ENCODE measurements at regions not wholly inside any gene's neighbourhood (a gene's known extent, or its start where the extent isn't known, plus 50 kb on each side); places are given as distances from the start of the nearest gene placed in this dataset.

GRCh38 chr7:124452186-124452585 lies 313.4 kb downstream of the GPR37 start:
- H3K36me3 ChIP-seq (ENCODE audit: insufficient read depth, low read length): no peaks in the 10 kb centered on the region
- no peaks in the 10 kb centered on the region for H3K27me3 ChIP-seq (ENCODE audit: control insufficient read depth in 1 of 2, insufficient read depth in 2 of 2, low read length in 2 of 2)
- H3K4me3 ChIP-seq (ENCODE audit: low read depth in 1 of 2, low read length in 2 of 2): no peak overlapping the region
- H3K4me1 ChIP-seq (ENCODE audit: insufficient read depth, low read length): no peaks in the 10 kb centered on the region
- H3K9ac ChIP-seq (ENCODE audit: low read length): no peak overlapping the region
- H3K27ac ChIP-seq (ENCODE audit: low read depth, low read length): no peak overlapping the region
- H3K9me3 ChIP-seq (ENCODE audit: low read length): no peaks in the 10 kb centered on the region

DNA sequence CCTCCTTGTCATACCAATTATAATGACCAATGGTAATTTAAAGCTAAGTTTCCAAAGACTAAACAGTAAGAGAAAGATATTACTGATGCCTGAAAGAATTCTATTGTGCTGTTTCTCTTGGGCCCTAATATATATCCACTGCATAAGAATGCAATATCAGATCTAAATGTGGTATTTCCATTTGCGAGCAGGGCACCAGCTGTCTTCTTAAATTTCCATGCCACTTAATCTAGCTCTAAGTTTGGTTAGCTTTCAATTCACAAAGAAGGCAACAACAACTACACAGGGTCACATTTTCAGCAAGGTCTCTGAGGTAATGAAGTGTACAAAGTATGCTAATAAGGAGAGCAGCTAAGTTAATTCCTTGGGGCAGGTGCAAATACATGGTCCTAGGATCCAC lies 315.7 kb downstream of the GPR37 start:
- H3K27ac ChIP-seq (ENCODE audit: low read depth, low read length): no peak overlapping the region
- H3K4me3 ChIP-seq (ENCODE audit: low read depth in 1 of 2, low read length in 2 of 2): no peak overlapping the region
- H3K36me3 ChIP-seq (ENCODE audit: insufficient read depth, low read length): no peaks in the 10 kb centered on the region
- H3K27me3 ChIP-seq (ENCODE audit: control insufficient read depth in 1 of 2, insufficient read depth in 2 of 2, low read length in 2 of 2): no peaks in the 10 kb centered on the region
- H3K4me1 ChIP-seq (ENCODE audit: insufficient read depth, low read length): no peaks in the 10 kb centered on the region
- H3K9me3 ChIP-seq (ENCODE audit: low read length): no peaks in the 10 kb centered on the region
- no peak overlapping the region for H3K9ac ChIP-seq (ENCODE audit: low read length)

GRCh38 chr7:124444696-124445480 lies 320.7 kb downstream of the GPR37 start:
- Histone ChIP-seq H3K4me1 (ENCODE audit: insufficient read depth, low read length) (no peaks in the 10 kb centered on the region), H3K4me3 (ENCODE audit: low read depth in 1 of 2, low read length in 2 of 2) (no peak overlapping the region), H3K36me3 (ENCODE audit: insufficient read depth, low read length) (no peaks in the 10 kb centered on the region), H3K27ac (ENCODE audit: low read depth, low read length) (no peak overlapping the region), H3K27me3 (ENCODE audit: control insufficient read depth in 1 of 2, insufficient read depth in 2 of 2, low read length in 2 of 2) (no peaks in the 10 kb centered on the region), H3K9me3 (ENCODE audit: low read length) (no peaks in the 10 kb centered on the region), H3K9ac (ENCODE audit: low read length) (no peak overlapping the region)

- H3K36me3 ChIP-seq (ENCODE audit: insufficient read depth, low read length): no peaks in the 10 kb centered on the region
- no peaks in the 10 kb centered on the region for H3K4me1 ChIP-seq (ENCODE audit: insufficient read depth, low read length)
- H3K9me3 ChIP-seq (ENCODE audit: low read length): no peaks in the 10 kb centered on the region
- H3K27ac ChIP-seq (ENCODE audit: low read depth, low read length): no peak overlapping the region
- no peak overlapping the region for H3K4me3 ChIP-seq (ENCODE audit: low read depth in 1 of 2, low read length in 2 of 2)
- H3K27me3 ChIP-seq (ENCODE audit: control insufficient read depth in 1 of 2, insufficient read depth in 2 of 2, low read length in 2 of 2): no peaks in the 10 kb centered on the region
- no peak overlapping the region for H3K9ac ChIP-seq (ENCODE audit: low read length)
Observed at GRCh38 chr7:124443762-124444161, 321.8 kb downstream of the GPR37 start.

- H3K4me3 ChIP-seq (ENCODE audit: low read depth in 1 of 2, low read length in 2 of 2): no peak overlapping the region
- no peaks in the 10 kb centered on the region for H3K9me3 ChIP-seq (ENCODE audit: low read length)
- H3K36me3 ChIP-seq (ENCODE audit: insufficient read depth, low read length): no peaks in the 10 kb centered on the region
- H3K4me1 ChIP-seq (ENCODE audit: insufficient read depth, low read length): no peaks in the 10 kb centered on the region
- no peaks in the 10 kb centered on the region for H3K27me3 ChIP-seq (ENCODE audit: control insufficient read depth in 1 of 2, insufficient read depth in 2 of 2, low read length in 2 of 2)
- no peak overlapping the region for H3K27ac ChIP-seq (ENCODE audit: low read depth, low read length)
- no peak overlapping the region for H3K9ac ChIP-seq (ENCODE audit: low read length)
Observed at GRCh38 chr7:124440081-124440480, 325.5 kb downstream of the GPR37 start.

GRCh38 chr7:124432009-124432578 lies 333.5 kb downstream of the GPR37 start:
- no peaks in the 10 kb centered on the region for H3K27me3 ChIP-seq (ENCODE audit: control insufficient read depth in 1 of 2, insufficient read depth in 2 of 2, low read length in 2 of 2)
- no peak overlapping the region for H3K4me3 ChIP-seq (ENCODE audit: low read depth in 1 of 2, low read length in 2 of 2)
- H3K27ac ChIP-seq (ENCODE audit: low read depth, low read length): no peak overlapping the region
- no peak overlapping the region for H3K9ac ChIP-seq (ENCODE audit: low read length)
- no peaks in the 10 kb centered on the region for H3K9me3 ChIP-seq (ENCODE audit: low read length)
- no peaks in the 10 kb centered on the region for H3K36me3 ChIP-seq (ENCODE audit: insufficient read depth, low read length)
- no peaks in the 10 kb centered on the region for H3K4me1 ChIP-seq (ENCODE audit: insufficient read depth, low read length)

DNA sequence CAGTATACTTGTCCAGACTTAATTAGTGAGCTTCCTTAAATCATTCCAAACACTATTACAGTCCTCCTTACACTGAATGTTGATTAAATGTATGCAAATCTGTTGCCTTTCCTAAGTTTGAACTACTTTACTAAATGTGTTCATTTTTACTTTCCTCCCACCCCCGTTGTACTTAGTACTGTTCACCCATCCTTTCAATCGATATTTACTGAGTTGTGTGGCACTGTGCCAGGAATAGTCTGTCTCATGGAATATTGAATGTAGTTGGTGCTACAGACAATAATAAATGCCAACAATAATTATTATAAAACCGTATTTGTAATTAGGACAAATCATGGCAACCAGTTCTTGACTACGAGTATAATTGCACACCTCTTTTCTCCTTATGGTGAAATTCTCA lies 335.7 kb downstream of the GPR37 start:
- Histone ChIP-seq H3K9ac (ENCODE audit: low read length) (no peak overlapping the region), H3K9me3 (ENCODE audit: low read length) (no peaks in the 10 kb centered on the region)

DNA sequence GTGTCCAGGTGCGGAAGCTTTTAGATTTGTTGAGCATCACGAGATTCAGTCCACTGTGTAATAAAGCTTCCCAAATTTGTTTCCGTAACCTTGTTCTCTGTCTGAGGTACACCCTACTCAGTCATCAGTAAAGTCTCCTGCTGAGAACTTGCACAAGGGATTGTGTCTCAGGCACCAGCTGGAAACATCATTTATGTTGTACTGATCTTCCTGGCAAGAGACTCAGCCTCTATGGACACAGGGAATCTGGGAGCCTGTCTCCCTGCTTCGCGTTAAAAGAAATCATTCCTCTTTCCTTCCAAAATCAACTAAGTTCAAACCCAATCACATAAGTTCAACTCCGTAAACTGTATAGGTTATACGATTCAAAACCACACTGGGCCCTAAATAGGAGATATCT lies 336.8 kb downstream of the GPR37 start:
- Histone ChIP-seq H3K4me1 (ENCODE audit: insufficient read depth, low read length) (no peaks in the 10 kb centered on the region), H3K9ac (ENCODE audit: low read length) (no peak overlapping the region), H3K36me3 (ENCODE audit: insufficient read depth, low read length) (no peaks in the 10 kb centered on the region), H3K27me3 (ENCODE audit: control insufficient read depth in 1 of 2, insufficient read depth in 2 of 2, low read length in 2 of 2) (no peaks in the 10 kb centered on the region), H3K9me3 (ENCODE audit: low read length) (no peaks in the 10 kb centered on the region), H3K4me3 (ENCODE audit: low read depth in 1 of 2, low read length in 2 of 2) (no peak overlapping the region), H3K27ac (ENCODE audit: low read depth, low read length) (no peak overlapping the region)

More for the DNA sequence above, 335.7 kb downstream of the GPR37 start:
- Histone ChIP-seq H3K27me3 (ENCODE audit: control insufficient read depth in 1 of 2, insufficient read depth in 2 of 2, low read length in 2 of 2) (no peaks in the 10 kb centered on the region), H3K36me3 (ENCODE audit: insufficient read depth, low read length) (no peaks in the 10 kb centered on the region), H3K27ac (ENCODE audit: low read depth, low read length) (no peak overlapping the region), H3K4me1 (ENCODE audit: insufficient read depth, low read length) (no peaks in the 10 kb centered on the region), H3K4me3 (ENCODE audit: low read depth in 1 of 2, low read length in 2 of 2) (no peak overlapping the region)

DNA sequence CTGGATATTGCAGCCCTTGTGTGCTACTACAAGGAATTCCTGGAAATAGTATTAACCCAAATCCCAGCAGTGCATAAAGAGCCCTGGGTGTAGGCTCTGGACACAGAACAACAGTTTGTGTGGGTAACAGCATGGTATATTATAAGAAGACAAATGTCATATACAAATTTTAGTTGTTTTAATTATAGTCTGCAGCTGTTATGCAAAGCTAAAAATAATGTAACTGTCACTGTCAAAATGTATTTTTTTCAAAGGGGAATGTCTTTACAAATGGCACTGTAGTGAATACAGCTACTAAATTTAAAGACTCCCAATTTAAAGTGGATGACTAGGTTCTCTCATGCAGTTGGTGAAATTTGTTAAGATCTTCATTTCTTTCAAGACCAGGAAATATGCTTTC lies 339.0 kb downstream of the GPR37 start:
- no peaks in the 10 kb centered on the region for H3K4me1 ChIP-seq (ENCODE audit: insufficient read depth, low read length)
- H3K9ac ChIP-seq (ENCODE audit: low read length): no peak overlapping the region
- no peaks in the 10 kb centered on the region for H3K27me3 ChIP-seq (ENCODE audit: control insufficient read depth in 1 of 2, insufficient read depth in 2 of 2, low read length in 2 of 2)
- no peak overlapping the region for H3K4me3 ChIP-seq (ENCODE audit: low read depth in 1 of 2, low read length in 2 of 2)
- no peaks in the 10 kb centered on the region for H3K36me3 ChIP-seq (ENCODE audit: insufficient read depth, low read length)
- no peak overlapping the region for H3K27ac ChIP-seq (ENCODE audit: low read depth, low read length)
- no peaks in the 10 kb centered on the region for H3K9me3 ChIP-seq (ENCODE audit: low read length)

- Histone ChIP-seq H3K27ac (ENCODE audit: low read depth, low read length) (no peak overlapping the region), H3K9me3 (ENCODE audit: low read length) (no peaks in the 10 kb centered on the region), H3K4me3 (ENCODE audit: low read depth in 1 of 2, low read length in 2 of 2) (no peak overlapping the region), H3K9ac (ENCODE audit: low read length) (no peak overlapping the region), H3K27me3 (ENCODE audit: control insufficient read depth in 1 of 2, insufficient read depth in 2 of 2, low read length in 2 of 2) (no peaks in the 10 kb centered on the region), H3K4me1 (ENCODE audit: insufficient read depth, low read length) (no peaks in the 10 kb centered on the region), H3K36me3 (ENCODE audit: insufficient read depth, low read length) (no peaks in the 10 kb centered on the region)
Observed at GRCh38 chr7:124423863-124424262, 341.7 kb downstream of the GPR37 start.

DNA sequence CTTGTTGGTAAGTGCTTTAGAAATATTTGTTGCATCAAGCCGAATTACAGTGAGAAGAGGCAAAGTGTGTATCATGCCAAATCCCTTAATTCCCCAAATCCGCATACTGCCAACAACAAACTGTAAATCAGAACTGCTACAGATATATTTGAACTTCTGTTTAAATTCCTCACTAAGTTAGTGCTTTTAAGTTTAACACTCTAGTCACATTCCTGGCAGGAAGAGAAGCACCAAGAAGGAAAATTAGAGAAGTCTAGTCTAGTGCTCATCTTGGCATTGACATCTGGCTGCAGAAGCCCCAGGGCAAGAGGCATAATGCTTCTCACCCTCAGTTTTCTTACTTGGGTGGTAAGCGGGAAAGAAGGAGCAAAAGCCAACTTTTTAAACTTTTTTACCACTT lies 343.5 kb downstream of the GPR37 start:
- Histone ChIP-seq H3K9ac (ENCODE audit: low read length) (no peak overlapping the region), H3K4me1 (ENCODE audit: insufficient read depth, low read length) (no peaks in the 10 kb centered on the region), H3K4me3 (ENCODE audit: low read depth in 1 of 2, low read length in 2 of 2) (no peak overlapping the region), H3K9me3 (ENCODE audit: low read length) (no peaks in the 10 kb centered on the region), H3K27ac (ENCODE audit: low read depth, low read length) (no peak overlapping the region), H3K36me3 (ENCODE audit: insufficient read depth, low read length) (no peaks in the 10 kb centered on the region), H3K27me3 (ENCODE audit: control insufficient read depth in 1 of 2, insufficient read depth in 2 of 2, low read length in 2 of 2) (no peaks in the 10 kb centered on the region)

DNA sequence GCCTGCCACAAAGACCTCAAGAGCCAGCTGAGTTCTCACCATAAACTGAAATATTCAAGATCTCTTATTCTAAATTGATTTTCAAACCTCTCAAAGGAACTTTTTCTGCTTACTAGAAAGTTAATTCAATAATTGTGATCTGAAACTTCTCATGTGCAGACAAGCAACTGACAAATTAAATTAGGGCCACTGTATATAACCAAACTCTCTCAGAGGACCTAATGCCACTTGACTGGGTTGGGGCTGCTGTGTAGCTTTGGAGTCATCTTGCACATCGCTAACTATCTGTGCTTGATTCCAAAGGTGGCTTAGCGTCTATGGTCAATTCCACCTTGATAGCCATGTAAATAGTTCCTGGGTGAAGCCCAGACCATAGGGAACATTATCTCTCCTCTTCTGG lies 345.2 kb downstream of the GPR37 start:
- Histone ChIP-seq H3K36me3 (ENCODE audit: insufficient read depth, low read length) (no peaks in the 10 kb centered on the region), H3K4me1 (ENCODE audit: insufficient read depth, low read length) (no peaks in the 10 kb centered on the region), H3K27ac (ENCODE audit: low read depth, low read length) (no peak overlapping the region), H3K4me3 (ENCODE audit: low read depth in 1 of 2, low read length in 2 of 2) (no peak overlapping the region), H3K9me3 (ENCODE audit: low read length) (no peaks in the 10 kb centered on the region), H3K27me3 (ENCODE audit: control insufficient read depth in 1 of 2, insufficient read depth in 2 of 2, low read length in 2 of 2) (no peaks in the 10 kb centered on the region), H3K9ac (ENCODE audit: low read length) (no peak overlapping the region)
